Body of pancreas (tissue), 4 donors: ENCODE measurements at regions not wholly inside any gene's neighbourhood (a gene's known extent, or its start where the extent isn't known, plus 50 kb on each side); places are given as distances from the start of the nearest gene placed in this dataset.
A peak's percentile ranks its signal among the peaks of the same experiment; 100 is the strongest.

Experiments
- ATAC-seq: fragments of 150-250 bp; one replicate; pipeline ENCODE4 v1.9.1; 2016
- DNase-seq, 4 donors: peaks; one replicate each; pipeline ENCODE4 v3.0.0-alpha.2; 2019
- H3K27ac ChIP-seq, 4 donors: fragments of 200-600 bp; sonication (generic); 1 replicate in 3 of 4; 2 replicates in 1 of 4; pipeline versions ENCODE4 v1.5.1 to v1.6.1; 2016 to 2019; ENCODE audit warnings: mild to moderate bottlenecking in 1 of 4, mixed read lengths in 1 of 4, moderate library complexity in 1 of 4
- H3K27me3 ChIP-seq, 2 donors: fragments of 200-600 bp; sonication (generic); one replicate each; pipeline ENCODE4 v1.6.0; 2016; ENCODE audit warnings: mild to moderate bottlenecking in 1 of 2
- H3K36me3 ChIP-seq, 2 donors: fragments of 200-600 bp; sonication (generic); replicated peaks in 1 of 2; 2 replicates each; pipeline ENCODE4 v1.5.1; 2016; ENCODE audit warnings: low read depth in 2 of 2; ENCODE audit not compliant: insufficient read depth in 1 of 2
- H3K4me1 ChIP-seq: fragments of 200-600 bp; sonication (generic); one replicate; pipeline ENCODE4 v1.6.0; 2016
- H3K4me3 ChIP-seq, 2 donors: fragments of 200-600 bp; sonication (generic); 1 replicate in 1 of 2; 2 replicates in 1 of 2; pipeline ENCODE4 v1.5.1; 2016 to 2019
- H3K9me3 ChIP-seq, 3 donors: fragments of 200-600 bp; sonication (generic); 1 replicate in 2 of 3; 2 replicates in 1 of 3; pipeline ENCODE4 v1.5.1; 2016
- POLR2A ChIP-seq, 3 donors: fragments of 450-650 bp; IDR thresholded peaks; one replicate each; pipeline ENCODE4 v1.6.1; 2016; ENCODE audit warnings: antibody characterized with exemption in 3 of 3, mild to moderate bottlenecking in 2 of 3
- WGBS, 2 donors: methylation state at CpG; one replicate each; pipeline ENCODE4 v1.1.5; 2017; 5-methylcytosine and 5-hydroxymethylcytosine counted together
- intact Hi-C: fragments of 100-400 bp; cut with DNase I; formaldehyde crosslinking; loops from one replicate; pipeline ENCODE4 v1.15.1; 2023
- TF ChIP-seq, protein P1 (sequence below), 7 experiments: fragments of 450-650 bp in 4 of 7; fragments of 200-600 bp in 3 of 7; sonication (generic) in 3 of 7; IDR thresholded peaks; one replicate each; pipeline ENCODE4 v1.5.1; 2016 to 2019; ENCODE audit warnings: antibody characterized with exemption in 7 of 7

DNA sequence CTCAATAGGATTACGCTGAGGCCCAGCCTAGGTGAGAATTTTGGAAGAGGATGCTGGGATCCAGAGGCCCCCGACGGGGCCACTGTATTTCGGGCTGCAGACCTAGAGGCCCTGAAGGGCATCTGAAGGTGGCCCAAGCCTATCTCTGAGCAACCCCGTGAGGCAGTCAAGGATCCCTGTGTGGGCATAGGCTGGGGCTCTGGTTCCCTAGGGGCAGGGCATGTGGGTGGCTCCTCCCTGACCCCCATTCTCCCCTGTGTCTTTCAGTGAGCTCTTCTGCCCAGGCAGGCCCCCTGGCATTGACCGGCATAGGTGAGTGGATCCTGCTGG, 216.0 kb downstream of the SNRPN start:
- TF ChIP-seq POLR2A (IDR thresholded peaks at IDR 0.05): no peak
- TF ChIP-seq, protein P1, sequence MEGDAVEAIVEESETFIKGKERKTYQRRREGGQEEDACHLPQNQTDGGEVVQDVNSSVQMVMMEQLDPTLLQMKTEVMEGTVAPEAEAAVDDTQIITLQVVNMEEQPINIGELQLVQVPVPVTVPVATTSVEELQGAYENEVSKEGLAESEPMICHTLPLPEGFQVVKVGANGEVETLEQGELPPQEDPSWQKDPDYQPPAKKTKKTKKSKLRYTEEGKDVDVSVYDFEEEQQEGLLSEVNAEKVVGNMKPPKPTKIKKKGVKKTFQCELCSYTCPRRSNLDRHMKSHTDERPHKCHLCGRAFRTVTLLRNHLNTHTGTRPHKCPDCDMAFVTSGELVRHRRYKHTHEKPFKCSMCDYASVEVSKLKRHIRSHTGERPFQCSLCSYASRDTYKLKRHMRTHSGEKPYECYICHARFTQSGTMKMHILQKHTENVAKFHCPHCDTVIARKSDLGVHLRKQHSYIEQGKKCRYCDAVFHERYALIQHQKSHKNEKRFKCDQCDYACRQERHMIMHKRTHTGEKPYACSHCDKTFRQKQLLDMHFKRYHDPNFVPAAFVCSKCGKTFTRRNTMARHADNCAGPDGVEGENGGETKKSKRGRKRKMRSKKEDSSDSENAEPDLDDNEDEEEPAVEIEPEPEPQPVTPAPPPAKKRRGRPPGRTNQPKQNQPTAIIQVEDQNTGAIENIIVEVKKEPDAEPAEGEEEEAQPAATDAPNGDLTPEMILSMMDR (IDR thresholded peaks at IDR 0.05): no peak
- 70% methylated on average over 6 of the region's 6 CpGs; no CpG with 5 or more reads in 1 of the 2 donors for WGBS, 2 donors
- intact Hi-C loops: no loop called here
- Histone ChIP-seq H3K27ac (no peak overlapping the region), H3K9me3 (peaks cover 0 to 35% (median 0%) of the 10 kb centered on the region in 3 donors), H3K36me3 (no peaks in the 10 kb centered on the region), H3K4me1 (no peaks in the 10 kb centered on the region), H3K4me3 (no peak overlapping the region), H3K27me3 (no peaks in the 10 kb centered on the region)
- DNase-seq (peak in 1 of 4 donors; percentile 5), ATAC-seq (no peak)

DNA sequence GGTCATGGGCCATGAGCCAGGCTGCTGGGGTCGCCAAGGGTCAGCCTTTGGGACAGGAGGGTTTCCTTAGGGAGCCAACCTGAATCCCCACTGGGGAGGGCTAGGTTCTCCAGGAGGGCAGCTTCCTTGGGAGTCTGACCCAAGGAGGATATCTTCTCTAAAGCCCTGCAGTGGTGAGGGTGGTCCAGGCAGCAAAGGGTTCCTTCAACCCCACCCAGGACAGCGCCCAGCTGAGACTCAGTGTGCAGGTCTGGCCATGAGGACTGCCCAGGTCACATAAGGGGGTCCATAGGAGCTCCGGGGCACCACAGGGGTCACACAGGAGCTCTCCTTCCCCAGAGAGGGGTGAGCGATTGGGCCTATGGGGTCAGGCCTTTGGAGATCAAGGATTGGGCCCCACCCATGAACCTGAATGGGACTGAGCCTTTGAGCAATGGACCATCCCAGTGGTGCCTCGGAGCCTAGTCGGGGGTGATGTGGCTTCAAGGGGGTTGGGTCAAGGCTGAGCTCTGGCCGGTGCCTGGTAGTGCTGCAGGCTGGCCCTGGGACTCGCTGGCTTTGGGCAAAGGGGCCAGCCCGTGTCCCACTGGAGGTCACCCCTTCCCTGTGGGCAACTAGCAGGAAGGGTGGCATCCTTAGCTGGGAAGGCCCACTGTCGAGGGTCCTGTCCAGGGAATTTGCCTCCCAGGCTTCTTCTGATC, 216.5 kb downstream of the SNRPN start:
- intact Hi-C loops: no loop called here
- H3K4me1 ChIP-seq: no peaks in the 10 kb centered on the region
- no peak for TF ChIP-seq POLR2A (IDR thresholded peaks at IDR 0.05)
- TF ChIP-seq, protein P1 (IDR thresholded peaks at IDR 0.05): no peak
- 77 to 80% methylated on average over 1 to 10 of the region's 10 CpGs for WGBS, 2 donors
- H3K27me3 ChIP-seq: no peaks in the 10 kb centered on the region
- DNase-seq (peak in 3 of 4 donors; percentile 2 to 7 (median 3)), ATAC-seq (no peak)
- no peak overlapping the region for H3K27ac ChIP-seq
- no peaks in the 10 kb centered on the region for H3K36me3 ChIP-seq
- H3K9me3 ChIP-seq: peaks cover 0 to 35% (median 0%) of the 10 kb centered on the region in 3 donors
- no peak overlapping the region for H3K4me3 ChIP-seq

DNA sequence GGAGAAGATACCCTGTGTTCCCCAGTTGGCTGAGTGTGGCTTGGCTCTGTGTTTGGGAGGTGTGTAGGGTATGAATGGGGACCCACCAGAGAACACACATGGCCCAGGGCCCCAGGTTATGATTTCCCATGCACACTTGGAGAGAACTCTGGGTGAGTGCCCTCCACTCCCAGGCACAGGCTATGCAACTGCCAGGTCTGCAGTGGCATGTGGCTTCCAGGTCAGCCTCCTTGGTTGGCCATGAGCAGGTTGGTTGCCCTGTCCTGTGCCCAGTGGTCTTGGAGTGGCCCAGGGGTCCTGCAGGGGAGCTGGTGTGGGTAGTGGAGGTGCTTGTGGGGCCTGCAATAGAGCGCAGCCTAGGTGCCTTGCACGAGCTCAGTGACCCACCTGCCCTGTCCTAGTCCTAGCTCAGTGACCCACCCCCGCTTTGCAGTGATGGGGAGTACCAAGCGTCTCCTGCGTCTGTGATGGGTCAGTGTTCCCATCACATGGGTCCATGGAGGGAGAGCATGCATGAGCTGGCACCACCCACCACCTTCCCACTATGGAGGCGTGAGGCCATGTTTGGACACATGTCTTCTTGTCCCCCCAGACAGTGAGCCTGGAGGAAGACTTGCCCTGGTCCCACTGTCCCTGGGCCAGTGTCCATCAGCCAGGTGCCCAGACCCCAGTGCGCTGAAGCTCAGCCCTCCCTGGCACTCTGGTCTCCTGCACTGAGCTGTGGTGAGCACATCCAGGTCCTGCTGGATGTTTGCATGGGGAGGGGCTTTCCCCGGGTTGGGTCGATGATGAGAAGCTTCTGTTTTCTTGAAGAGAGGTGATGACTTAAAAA, 217.3 kb downstream of the SNRPN start:
- Histone ChIP-seq H3K4me3 (no peak overlapping the region), H3K4me1 (no peaks in the 10 kb centered on the region), H3K36me3 (no peaks in the 10 kb centered on the region), H3K9me3 (peaks cover 0 to 35% (median 0%) of the 10 kb centered on the region in 3 donors), H3K27ac (no peak overlapping the region), H3K27me3 (no peaks in the 10 kb centered on the region)
- 76 to 84% methylated on average over 6 to 9 of the region's 9 CpGs for WGBS, 2 donors
- no peak for ATAC-seq
- intact Hi-C loops: no loop called here
- TF ChIP-seq, protein P1 (IDR thresholded peaks at IDR 0.05): no peak
- TF ChIP-seq POLR2A (IDR thresholded peaks at IDR 0.05): no peak
- DNase-seq: peak in 3 of 4 donors; percentile 1 to 8 (median 6)

DNA sequence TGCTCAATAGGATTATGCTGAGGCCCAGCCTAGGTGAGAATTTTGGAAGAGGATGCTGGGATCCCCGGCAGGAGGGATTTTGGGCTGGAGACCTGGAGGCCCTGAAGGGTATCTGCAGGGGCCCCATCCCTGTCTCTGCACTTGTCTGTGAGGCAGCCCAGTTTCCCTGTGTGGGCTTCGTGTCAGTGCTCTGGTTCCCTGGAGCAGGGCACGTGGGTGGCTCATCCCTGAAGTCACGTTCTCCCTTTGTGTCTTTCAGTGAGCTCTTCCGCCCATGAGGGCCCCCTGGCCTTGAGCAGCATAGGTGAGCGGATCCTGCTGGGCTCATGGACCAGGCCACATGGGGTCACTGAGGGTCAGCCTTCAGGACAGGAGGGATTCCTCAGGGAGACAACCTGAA, 217.9 kb downstream of the SNRPN start:
- H3K27me3 ChIP-seq: no peaks in the 10 kb centered on the region
- DNase-seq (peak in 2 of 4 donors; percentile 0 to 5), ATAC-seq (no peak)
- H3K9me3 ChIP-seq: peaks cover 0 to 35% (median 0%) of the 10 kb centered on the region in 3 donors
- no peaks in the 10 kb centered on the region for H3K4me1 ChIP-seq
- intact Hi-C loops: no loop called here
- H3K36me3 ChIP-seq: no peaks in the 10 kb centered on the region
- no peak overlapping the region for H3K27ac ChIP-seq
- whole genome bisulfite sequencing, 2 donors: 84 to 86% methylated on average over 5 to 6 of the region's 6 CpGs
- TF ChIP-seq, protein P1 (IDR thresholded peaks at IDR 0.05): no peak
- TF ChIP-seq POLR2A (IDR thresholded peaks at IDR 0.05): no peak
- H3K4me3 ChIP-seq: no peak overlapping the region
